GM12891 (cell line): ENCODE measurements at regions not wholly inside any gene's neighbourhood (a gene's known extent, or its start where the extent isn't known, plus 50 kb on each side); places are given as distances from the start of the nearest gene placed in this dataset.

ENCODE experiments used
- POLR2A ChIP-seq: IDR thresholded peaks from 2 replicates; pipeline ENCODE4 v1.6.1; 2011; ENCODE audit warnings: low read depth, low read length, control low read depth
- POLR2AphosphoS5 ChIP-seq: IDR thresholded peaks from 2 replicates; pipeline ENCODE4 v1.6.1; 2011; ENCODE audit warnings: low read depth, low read length, control low read depth

DNA sequence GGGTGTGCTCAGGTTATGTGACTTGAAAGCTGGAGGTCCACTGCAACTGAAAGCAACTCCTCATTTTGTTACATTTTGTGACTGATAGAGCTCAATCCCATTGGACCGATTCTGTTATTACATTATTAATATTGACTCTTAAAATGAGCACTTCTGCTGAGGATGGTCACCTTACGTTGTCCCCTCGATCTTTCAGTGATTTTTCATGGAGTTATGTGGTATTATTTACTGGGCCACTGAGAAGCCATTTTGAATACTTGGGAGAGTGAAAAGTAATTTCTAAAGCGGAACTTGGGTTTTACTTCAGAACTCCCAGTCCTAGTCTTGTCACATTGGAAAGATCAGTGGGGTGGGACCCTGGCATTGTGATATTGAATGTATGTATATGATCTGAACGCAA, 96.3 kb upstream of the FAM180A start:
- TF ChIP-seq POLR2A (no peak), POLR2AphosphoS5 (no peak)
